NCI-H69 (cell line): ENCODE measurements at regions not wholly inside any gene's neighbourhood (a gene's known extent, or its start where the extent isn't known, plus 50 kb on each side); places are given as distances from the start of the nearest gene placed in this dataset.
A peak's percentile ranks its signal among the peaks of the same experiment; 100 is the strongest.
"Not testable (repeated sequence)": the region's sequence is repeated elsewhere in the genome, so short reads cannot be mapped to it uniquely, and the experiment has no call there.

Experiments used
- DNase-seq: peaks from one replicate; lab custom pipeline; 2025; lab: John Stamatoyannopoulos, UW

- peak; percentile 9 for DNase-seq
Observed at GRCh38 chr3:159657176-159657575, 331.5 kb upstream of the IL12A start.

GRCh38 chr3:159657629-159658028 lies 331.0 kb upstream of the IL12A start:
- DNase-seq: no peak

GRCh38 chr3:159660326-159660725 lies 328.3 kb upstream of the IL12A start:
- no peak for DNase-seq

- DNase-seq: no peak
Observed at GRCh38 chr3:159660901-159661300, 327.7 kb upstream of the IL12A start.

- no peak for DNase-seq
Observed at GRCh38 chr3:159662549-159662948, 326.1 kb upstream of the IL12A start.

DNA sequence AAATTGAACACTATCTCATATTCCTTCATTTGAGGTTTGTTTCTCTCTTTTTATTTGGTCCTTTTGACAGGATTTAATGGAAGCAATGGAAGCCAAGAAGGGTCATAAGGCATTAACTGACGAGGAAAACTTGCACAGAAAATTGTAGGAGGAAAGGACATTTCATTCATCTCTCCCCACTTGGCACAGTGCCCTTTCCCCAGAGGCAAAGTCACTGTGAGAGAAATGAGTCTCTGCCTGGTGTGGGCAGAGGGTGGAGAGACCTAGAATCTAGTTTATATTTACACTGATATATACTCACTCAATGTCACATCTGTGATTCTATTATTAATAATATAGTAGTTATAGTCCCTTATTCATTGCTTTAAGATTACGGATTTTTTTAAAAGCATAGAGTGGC lies 324.6 kb upstream of the IL12A start:
- DNase-seq: peak; percentile 91

DNA sequence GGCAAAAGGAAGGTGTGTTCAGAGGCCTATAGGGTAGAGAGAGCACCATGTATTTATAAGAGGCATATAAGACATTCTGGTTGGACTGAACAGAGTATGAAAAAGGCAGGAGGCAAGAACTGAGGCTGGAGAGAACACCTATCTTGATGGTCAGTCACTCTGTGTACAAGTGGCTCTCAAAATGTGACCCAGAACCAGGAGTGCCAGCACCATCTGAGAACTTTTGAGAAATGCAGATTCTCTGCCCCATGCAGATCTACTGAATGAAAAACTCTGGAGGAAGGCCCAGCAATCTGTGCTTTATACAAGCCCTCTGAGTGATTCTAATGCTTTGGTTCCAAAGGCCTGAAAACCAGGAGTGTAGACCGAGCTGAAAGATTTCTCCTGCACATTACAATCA lies 324.0 kb upstream of the IL12A start:
- DNase-seq: no peak

DNA sequence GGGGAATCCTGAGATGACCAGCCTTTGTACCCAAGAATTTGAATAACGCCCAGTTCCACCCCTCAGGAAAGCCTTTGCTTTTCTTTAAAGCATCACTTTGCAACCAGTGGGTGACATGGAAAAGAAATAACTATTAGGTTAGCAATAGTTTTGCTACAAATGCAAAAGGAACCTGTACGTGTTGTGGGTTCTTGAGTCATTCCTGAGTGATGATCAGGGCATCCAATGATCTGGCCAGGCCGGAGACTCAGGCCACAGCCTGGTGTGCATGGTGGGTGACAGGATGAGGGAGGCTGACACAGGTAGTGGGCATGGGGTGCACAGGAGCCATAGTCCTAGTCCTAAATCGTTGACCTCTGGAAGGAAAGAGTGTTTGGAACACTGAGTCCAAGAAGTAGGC lies 321.4 kb upstream of the IL12A start:
- DNase-seq: no peak

GRCh38 chr3:159668461-159668860 lies 320.2 kb upstream of the IL12A start:
- no peak for DNase-seq

GRCh38 chr3:159668990-159669476 lies 319.6 kb upstream of the IL12A start:
- no peak for DNase-seq

GRCh38 chr3:159669766-159670165 lies 318.9 kb upstream of the IL12A start:
- DNase-seq: no peak

DNA sequence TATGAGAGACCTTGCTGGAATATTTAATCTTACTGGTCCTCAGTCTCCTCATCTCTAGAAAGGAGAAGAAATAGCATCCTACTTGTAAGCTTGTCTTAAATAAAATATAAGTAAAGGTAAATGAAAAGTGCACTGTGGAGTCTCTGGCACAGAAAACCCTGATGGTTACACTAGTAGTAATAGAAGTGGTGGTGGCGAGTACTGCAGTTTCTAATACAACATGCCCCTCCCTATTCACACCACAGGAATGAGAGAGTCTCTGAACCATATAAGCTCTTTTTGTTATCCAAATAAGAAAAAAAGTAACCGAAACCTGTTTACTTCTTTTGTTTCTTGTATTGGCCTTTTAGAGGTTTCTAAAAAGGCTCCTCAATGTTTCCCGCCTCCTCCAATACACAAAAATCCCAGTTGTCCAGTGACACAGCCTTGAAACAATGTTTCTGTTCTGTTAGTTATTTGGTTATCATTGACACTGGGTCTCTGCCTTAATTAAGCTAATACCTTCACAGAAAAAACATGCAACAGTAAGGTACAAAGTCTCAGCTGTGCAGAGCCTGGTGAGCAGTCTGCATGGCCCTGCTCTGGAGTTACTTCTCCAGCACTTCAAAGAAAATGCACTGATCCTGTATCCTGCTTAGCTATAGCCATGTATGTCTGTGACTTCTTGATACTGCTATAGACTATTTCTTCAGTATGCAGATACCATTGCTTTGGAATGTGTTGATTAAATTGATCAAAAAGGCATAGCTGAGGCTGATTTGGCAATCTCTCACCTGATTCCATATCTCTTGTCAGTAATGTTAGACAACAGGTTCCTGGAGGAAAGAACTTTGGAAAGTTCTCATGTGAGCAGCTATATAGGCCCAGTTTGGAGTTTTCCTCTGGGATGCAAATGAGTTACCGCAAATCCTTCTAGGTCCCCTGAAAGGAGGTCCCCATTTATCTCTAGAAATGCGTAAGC lies 315.6 kb upstream of the IL12A start:
- no peak for DNase-seq

DNA sequence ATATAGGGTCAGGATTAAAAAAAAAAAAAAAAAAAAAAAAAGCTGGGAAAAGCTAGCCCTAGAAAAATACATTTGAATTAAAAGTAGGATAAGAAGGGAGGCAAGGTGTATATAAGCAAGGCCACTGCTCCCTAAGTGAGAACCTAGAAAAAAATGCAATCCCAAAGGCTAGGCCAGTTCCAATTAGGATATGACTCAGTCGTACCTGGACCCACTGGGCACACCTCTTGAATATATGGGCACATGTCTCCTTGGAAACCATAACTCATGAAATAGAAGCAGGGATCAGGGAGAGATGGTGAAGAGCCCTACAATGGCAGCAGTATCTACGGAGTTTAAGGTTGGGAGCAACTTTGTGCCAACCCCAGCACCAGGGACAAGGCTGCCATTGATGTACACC lies 314.1 kb upstream of the IL12A start:
- no peak for DNase-seq

DNA sequence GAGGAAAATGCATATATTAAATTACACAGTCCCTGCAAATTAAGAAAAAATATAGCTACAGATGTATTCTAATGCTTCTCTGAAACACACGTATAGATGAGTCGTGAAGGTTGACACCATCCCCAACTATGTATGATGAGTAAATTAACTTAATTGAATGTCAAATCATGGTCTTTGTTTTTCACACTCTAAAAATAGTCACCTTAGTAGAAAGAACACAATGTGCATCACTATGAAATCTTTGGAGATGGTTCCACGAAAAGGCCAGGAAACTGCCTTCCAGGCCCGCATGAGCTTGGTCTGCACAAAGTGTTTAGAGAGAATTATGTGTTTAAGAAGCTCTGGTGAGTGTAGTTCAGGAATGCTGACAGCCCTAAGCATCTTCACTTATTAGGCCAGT lies 313.4 kb upstream of the IL12A start:
- DNase-seq: no peak

DNA sequence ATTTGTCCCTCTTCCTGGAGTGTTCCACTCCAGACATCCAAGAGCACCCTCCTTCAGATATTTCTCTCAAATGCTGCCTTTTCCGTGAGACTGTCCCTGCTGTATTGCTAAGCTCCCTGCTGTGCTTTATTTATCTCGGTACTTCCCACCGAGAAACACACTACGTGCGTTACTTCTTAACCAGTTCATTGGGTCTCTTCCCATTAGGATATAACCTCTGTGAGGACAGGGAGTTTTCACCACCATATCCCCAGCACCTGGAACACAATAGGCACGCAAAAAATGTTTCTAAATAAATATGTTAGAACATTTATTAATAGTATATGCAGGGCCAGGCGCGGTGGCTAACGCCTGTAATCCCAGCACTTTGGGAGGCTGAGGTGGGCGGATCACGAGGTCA lies 308.7 kb upstream of the IL12A start:
- no peak for DNase-seq

DNA sequence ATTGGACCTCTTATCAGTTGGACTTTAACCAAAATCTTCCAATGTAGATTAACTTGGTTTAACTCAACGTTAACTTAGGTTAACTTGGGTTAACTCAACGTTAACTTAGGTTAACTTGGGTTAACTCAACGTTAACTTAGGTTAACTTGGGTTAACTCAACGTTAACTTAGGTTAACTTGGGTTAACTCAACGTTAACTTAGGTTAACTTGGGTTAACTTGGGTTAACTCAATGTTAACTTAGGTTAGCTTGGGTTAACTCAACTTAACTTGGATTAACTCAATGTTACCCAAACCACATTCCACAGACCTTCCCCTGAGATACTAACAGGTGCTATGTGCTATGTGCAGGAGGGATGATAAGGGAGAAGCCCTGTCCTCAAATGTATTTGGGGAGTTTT lies 306.9 kb upstream of the IL12A start:
- DNase-seq: not testable (repeated sequence)

- no peak for DNase-seq
Observed at GRCh38 chr3:159685801-159686200, 302.8 kb upstream of the IL12A start.

- DNase-seq: no peak
Observed at GRCh38 chr3:159693226-159693625, 295.4 kb upstream of the IL12A start.

DNA sequence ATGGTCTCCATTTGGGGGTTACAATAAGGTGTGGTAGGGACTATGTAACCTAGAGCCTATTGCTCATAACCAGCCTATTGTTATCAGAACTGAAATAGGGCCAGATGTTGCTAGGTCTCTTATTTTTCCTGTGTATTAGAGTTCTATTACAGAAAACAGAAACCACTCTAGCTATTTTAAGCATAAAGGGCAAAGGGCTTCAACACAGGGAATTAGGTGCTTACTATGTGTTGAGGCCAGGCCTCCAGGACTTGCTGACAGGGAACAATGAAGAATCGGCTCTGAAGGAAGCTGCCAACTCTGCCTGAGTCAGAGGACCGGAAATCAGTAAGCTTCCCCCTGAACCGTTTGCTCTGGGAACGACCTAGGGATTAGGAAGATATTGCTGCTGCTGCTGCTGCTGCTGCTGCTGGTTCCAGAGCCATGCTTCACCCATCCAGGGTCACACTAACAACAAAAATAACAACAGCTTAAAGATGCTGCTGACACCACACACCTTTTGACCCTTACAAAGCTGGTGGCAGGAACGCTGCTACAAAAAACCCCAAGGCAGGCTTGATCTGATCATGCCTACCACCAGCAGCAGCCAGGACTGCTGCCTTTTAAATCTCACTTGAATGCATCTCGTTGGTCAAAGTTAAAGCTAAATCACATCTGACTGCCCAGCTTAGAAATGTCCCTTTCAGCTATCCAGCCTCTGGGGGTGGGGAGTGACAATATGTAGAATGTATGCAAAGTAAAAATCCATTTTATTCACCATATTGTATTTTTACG lies 276.9 kb upstream of the IL12A start:
- peak; percentile 4 for DNase-seq

DNA sequence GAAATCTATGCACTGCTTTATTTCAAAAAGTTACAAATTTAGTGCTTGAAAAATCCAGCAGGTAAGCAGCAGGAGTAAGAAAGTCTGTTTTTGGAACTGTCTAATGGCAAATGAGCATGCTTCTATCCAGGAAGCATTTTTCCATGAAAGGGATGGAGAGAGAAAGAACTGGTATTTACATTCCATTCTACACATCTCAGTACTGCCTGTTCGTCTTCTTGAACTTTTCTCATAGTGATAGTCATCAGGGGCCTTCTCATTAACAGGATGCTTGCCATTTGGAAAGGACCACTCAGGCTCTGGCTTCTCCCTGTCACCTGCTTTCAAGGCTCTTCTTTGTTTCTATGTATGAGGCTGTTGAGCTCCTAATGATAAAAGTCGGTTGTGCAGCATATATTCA lies 267.3 kb upstream of the IL12A start:
- no peak for DNase-seq

GRCh38 chr3:159723295-159723694 lies 265.3 kb upstream of the IL12A start:
- no peak for DNase-seq

GRCh38 chr3:159724627-159725026 lies 264.0 kb upstream of the IL12A start:
- no peak for DNase-seq
